ENCODE measurements at regions not wholly inside any gene's neighbourhood (a gene's known extent, or its start where the extent isn't known, plus 50 kb on each side); places are given as distances from the start of the nearest gene placed in this dataset.

DNA sequence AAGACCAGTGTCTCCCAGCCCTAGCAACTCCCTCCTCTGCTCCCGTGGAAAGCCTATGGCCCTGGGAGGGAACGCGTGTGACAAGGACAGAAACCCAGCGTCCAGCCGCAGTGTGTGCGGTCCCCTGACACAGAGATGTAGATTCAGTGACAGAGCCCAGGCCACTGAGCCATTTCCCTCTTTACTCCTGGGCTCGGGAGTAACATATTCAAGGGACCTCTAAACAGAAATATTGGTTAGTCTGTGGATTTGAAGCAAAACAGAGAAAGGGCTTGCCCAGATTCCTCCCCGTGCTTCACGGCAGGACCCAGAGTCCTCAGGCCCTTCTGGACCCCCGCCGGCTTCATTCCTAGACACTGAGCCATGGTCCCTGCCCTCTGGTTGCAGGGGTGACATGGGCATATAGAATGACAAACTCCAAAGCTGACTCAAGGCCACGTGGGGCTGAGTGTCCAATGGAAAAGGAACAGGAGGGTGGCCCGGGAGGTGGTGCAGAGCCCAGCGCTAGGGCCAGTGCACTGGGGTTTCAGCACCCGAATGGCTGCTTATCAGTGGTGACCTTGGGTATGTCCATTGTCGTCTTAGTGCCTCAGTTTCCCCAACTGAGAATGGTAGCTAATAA, 248.2 kb downstream of the QKI start:
- DNase-seq, result no peak

DNA sequence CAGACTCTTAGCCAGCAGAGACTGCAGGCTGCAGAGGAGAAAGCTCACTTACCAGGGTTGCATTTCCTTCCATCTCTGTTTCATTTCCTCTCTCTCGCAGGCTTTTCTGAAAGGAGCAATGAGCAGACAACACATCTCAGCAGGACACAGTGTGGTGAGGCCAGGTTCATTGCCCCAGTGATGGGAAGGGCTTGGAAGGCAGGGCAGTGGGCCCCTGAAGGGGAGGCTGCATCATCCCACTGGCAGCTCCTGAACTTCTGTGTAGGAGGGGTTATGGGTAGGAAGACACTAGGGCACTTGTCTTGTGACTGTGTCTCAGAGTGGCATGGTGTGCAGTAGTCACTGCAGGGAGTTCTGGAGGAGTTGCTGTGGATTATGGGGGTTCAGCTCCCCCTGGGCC, 246.8 kb downstream of the QKI start:
- DNase-seq, result no peak

DNA sequence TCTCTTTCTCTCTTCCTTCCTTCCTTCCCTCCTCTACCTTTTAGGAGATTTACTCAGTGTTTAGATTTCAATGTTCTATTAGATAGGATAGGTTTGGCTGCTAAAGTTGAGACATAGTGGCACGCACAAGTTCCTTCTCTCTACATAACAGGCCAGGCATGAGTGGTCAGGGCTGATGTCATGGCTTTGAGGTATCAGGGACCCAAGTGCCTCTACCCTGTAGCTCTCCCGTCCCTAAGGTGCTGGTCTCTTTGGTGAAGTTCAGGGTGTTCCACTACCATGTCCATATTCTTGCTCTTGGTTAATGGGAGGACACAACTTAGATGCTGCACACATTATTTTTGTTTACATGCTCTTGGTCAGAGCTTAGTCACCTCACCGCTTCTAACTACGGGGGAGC, 245.3 kb downstream of the QKI start:
- no peak for DNase-seq

DNA sequence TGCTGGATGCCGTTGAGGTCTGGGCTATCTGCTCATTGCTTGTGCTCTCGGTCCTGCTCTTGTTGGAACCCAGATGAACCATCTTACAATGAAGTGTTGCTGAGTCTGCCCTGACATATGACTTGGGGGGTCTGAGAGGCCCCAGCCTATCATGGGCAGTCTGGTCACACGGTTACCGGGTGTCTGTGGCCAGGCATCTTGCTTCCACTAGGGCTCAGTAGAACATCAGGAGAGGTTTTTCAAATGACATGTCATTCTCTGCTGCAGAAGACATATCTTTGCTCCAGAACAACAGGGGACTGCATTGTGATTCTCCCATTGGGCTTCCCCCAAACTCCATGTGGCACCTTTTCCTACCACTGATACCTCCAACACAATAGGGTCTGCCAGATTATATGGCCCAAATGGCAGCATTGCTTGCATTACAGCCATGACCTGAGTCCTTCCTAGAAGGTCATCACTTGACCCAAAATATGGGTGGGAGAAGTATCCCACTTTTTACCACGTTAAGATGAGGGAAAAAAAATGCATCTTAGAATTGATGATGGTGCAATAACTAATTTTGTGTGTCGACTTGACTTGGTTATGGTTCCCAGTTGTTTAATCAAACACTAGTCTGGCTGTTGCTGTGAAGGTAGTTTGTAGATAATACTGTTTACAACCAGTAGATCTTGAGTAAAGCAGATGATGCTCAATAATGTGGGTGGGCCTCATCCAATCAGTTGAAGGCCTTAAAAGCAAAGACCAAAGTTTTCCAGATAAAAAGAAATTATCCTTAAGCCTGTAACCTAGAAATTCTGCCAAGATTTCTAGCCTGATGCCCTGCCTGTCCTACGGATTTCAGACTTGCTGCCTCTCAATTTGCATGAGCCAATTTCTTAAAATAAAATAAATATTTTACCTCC, 241.0 kb downstream of the QKI start:
- DNase-seq, result no peak

DNA sequence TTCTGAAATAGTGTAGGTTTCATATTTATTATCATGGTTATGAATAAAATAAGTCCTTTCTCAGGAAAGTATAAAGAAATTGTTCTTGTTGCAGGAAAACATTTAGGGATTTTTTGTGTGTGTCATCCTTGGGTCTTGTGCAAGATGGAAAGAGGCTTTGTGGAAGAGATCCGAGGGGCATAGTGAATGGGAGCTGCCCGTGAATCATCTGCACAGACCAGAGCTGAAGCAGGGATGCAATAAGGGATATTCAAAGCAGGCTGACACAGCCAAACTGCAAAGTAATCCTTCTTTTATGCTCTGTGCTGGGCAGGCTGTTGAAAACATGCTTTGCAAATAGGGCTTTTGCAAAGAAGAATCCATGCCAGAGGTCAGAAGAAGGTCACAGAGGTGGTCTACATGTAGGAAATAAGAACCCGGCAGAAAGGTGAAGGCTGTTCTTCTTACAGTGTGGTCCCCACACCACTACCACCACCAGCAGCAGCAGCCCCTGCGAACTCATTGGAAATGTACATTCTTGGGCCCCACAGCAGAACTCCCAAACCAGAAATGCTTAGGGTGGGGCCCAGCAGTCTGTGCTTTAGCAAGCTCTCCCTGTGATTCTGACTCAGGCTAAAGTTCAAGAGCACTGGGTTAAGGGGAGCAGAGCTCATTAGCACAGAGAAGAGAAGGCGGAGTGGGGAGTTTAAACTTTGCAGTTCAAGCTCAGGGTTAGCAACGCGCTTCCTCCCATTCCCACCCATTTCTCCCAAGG, 237.6 kb downstream of the QKI start:
- DNase-seq, result no peak

DNA sequence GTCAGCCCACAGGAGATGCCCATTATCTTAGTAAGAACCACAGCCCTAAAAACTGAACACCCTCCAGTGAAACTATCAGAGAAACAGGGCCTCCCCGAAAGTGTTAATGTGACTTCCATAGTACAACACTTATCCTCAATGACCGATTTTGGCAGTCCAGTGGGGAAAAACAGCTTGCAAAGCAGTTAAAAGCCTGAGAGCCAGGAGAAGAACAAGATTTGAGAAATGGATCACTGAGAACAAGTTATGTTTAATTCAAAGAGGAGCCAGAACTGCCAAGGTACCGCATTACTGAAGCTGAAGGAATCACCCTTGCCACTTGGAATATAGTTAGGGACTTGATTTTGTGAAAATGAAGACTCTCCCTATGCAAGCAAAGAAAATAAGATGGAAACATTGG, 236.9 kb downstream of the QKI start:
- DNase-seq, result no peak

DNA sequence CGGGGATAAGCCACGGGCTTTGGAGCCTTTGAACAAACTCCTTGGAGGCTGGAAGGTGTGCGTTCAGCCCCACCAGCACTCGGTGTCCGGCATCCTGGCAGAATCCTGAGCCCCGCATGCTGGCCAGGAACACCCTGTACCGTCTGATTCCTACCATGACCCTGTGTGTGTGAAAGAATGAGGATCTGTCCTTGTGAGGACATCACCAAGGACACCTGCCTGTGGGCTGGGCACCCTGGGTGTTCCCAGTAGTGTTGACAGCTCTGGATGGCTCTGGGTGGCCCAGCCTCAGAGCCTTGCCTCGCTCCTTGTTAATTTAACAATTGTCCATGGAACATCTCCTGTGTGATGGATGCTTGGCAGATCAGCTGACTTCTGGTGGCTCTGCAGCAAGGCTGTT, 234.3 kb downstream of the QKI start:
- DNase-seq, result no peak

DNA sequence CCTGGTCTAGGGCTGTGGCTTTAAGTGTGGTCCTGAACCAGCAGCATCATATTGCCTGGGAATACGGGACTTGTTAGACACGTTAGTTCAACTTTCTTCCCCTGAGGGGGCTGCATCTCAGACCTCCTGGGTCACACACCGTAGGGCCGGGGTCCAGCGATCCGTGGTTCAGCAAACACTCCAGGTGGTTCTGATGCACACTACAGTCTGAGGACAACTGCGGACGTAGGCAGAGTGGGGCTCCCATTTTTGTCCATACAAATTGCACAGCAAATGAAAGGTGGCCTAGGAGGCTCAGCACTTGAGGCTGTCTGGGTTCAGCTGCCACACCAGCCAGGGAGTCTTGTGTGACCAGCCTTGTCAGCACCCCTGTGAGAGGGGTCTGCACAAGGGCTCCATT, 233.1 kb downstream of the QKI start:
- DNase-seq, result no peak

DNA sequence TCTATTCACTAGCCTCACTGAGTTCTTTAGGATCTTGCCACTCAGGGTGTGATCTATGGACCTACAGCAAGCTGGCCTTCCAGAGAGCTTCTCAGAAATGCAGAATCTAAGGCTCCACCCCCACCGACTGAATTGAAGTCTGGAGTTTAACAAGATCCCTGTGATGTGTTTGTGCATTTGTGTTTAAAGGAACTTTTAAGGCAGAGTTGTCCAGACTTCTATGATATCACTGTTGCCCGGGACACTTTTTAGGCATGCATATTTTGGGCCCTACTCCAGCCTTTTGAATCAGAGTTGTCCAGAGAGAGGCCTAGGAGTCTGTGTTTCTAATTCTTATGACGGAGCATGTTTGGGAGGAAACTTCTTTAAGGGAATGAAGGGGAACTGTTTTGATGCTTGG, 232.3 kb downstream of the QKI start:
- DNase-seq, result no peak

DNA sequence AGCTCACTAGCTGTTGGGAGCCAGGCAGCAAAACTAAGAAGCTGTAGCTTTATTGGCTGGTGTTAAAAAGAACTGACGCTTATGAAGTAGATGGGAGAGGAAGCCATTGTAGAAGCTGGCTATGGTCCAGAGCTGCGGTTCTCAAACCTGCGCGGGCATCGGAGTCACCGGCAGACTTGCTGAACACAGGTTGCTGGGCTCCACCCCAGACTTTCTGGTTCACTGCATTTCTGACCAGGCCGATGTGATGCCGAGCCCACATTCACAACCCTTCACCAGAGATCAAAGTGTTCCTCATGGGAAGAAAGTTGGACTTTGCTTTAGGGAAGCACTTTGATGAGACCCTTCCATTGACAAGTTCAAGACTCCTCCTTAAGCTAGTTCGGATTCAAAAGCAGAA, 231.6 kb downstream of the QKI start:
- no peak for DNase-seq

DNA sequence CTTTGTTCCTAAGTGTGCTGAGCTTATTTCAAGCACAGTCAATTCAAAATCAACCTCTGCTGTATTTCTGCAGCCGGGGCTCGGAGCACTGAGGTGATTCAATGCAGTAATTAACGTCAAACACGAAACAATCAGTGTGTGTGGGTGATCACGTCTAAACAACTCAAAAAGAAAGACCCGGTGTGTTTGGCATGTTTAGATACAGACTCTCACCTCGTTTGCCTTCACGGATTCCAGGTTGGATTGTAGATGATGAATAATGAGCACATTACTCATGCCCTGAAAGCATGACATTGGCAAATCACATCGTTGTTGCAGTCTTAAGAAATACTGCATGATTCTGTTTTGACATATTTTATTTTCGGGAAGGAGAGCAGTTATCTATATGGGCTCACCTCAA, 231.0 kb downstream of the QKI start:
- no peak for DNase-seq

DNA sequence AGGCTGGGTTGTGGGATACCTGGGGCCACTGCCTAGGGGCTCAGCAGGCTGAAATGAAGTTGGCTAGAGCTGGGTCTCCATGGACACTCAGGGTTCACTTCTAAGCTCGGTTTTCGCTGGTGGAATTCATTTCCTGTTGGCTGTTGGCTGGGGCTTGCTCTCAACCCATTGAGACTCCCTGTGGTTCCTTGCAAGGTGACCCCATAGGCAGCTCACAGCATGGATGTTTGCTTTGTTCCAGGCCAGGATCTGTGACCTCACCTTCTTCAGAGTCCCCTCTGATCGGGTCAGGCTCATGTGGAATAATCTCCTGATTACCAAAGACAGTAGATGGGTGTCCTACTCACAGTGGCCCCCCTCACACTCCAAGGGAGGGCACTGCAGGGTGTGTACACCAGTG, 229.3 kb downstream of the QKI start:
- DNase-seq, result no peak

DNA sequence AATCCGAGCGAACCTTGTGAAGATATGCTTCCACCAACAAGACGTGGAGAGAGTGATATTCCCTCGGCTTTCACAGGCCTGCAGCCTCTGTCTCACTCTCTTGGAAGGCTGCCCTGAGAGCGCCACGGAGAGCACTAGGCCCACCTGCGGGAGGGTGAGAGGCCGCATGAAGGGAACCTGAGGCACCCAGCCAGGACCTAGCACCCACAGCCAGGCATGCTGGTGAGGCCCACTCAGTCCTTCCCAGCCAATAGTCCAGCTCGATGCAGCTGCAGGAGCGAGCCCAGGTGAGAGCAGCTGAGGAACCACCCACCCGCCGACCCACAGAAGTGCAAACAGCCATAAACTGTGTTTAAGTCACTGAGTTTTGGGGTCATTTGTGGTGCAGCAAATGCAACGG, 227.2 kb downstream of the QKI start:
- DNase-seq, result no peak

DNA sequence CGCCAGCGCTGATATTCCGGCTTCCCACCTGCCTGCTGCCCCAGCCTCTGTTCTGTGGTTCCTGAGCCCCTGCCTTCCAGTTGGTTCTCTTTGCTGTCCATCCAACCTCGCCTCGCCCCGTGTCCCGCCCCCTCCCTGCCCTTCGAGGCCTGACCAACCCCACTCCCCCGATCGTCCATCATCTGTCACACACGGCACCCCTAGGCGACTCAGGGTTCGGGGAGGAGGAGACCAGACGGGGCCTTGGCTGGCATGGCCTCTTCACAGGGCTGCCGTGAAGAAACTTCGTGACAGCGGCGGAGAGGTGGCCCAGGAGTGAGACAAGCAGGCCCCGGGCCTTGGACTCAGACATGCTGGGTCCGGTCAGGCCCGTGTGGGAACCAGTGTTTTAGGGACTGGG, 226.1 kb downstream of the QKI start:
- no peak for DNase-seq

DNA sequence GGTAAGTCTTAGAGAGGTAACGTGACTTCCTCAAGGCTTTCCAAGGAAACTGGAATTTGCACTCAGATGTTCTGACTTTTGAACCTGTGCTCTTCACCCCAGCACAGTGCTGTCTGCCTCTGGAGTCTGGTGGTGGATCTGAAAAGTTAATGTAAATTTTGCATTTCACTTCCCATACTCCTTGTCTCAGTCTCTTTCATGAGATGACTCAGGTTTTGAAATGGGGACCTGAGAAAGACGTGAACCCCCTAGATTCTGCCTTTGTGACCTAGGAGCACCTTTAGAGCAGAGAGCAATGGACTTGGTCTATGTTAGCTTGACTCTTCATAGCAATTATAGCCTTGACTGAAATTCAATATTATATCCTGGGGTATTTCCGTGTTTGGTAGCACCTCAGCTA, 223.0 kb downstream of the QKI start:
- DNase-seq, result no peak

DNA sequence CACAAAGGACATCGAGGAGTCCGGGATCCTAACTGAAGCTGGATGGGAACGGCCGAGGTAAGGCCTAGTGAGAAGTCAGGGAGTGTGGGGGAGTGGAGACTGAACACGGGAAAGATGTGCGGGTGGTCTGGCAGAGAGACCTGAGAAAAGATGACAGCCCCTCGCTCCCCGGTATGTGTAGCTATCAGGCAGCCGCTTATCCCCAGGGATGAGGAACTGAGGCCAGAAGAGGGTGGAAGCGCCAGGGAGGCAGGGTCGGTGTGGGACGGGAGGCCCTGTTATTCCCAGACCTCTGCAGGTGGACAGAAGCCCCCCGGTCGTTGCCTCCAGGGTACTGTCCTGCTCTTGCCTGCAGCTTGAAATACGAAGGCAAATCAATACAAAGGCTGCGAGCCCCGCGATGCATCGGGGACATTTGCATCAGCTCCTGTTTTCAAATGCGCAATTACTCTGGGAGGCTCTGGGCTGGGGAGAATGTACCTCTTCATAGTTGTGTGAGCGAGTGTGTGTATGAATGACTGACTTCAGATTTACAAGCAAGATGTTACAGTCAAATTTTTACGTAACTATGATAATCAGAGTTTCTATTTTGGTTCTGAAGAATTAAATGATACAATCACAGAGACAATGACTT, 221.3 kb downstream of the QKI start:
- no peak for DNase-seq

DNA sequence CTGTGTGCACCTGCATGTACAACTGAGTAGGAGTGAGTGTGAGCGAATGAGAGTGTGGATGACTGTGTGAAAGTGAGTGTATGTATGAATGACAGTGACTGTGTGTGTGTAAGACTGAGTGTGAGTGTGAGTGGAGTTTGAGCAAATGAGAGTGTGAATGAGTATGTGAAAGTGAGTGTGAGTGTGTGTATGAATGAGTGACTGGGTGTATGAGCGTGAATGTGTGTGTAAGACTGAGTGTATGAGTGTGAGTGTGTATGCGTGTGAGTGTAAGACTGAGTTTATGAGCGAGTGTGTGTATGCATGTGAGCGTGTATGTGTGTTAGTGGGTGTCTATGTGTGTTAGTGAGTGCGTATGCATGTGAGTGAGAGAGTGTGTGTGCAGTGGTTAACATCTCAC, 220.8 kb downstream of the QKI start:
- DNase-seq, result no peak

DNA sequence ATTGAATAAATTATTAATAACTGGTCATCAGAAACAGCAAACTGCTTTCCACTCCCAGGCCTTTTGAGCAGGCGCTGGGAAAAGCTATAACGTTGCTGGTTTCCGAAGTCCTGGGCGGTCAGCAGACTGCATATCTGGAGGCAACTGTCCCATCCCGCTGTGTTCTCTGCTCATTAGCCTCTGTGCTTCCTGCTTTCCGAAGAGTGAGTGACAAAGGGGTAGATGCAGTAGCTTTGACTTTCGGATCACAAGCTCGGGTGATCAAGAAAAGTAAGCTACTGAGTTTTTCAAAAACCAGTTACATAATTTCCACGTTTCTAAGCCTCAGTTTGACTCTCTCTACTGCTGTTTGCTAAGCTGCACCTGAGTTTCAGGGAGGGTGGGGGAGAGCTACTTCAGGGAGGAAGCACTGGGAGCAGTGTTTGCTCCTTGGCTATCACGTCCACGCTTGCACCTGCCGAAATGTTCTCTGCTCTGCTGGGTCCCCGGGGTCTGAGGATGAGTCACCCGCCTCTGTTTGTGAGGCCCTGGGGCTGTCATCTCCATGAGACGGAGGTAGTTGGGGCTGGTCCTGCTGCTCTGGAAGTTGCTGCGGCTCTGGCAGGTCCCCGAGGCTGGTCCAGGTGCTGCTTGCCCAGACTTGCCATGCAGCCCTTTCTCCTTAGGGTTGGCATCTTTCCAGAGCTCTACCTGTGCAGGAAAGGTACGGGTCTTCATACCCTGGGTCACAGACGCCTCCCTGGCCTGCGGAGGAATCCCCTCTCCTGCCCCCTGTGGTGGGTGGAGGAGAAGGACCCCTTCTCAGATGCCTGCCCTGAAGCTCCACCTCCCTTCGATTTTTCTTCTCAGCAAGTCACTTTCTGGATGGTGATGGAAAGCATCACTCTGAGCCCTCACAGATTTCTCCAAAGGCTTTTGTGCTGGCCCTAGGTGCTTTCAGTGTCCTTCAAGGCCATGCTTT, 220.0 kb downstream of the QKI start:
- DNase-seq, result peak; percentile 48 to 74

DNA sequence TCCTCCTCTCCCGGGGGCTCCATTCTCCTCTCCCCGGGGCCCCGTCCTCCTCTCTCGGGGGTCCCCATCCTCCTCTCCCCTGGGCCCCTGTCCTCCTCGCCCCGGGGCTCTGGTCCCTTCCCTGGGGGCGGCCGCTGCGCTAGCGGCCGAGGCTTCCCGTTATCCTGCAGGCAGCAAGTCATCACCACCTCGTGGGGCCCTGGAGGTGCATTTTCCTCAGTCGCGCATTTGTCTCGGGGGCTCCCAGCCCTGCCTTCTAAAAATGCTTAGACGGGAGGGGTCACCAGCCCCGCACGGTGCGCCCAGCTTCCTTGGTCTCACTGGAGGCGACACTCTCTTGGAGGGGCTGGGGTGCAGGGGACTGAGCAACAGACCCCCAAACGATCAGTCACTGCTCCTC, 216.5 kb downstream of the QKI start:
- no peak for DNase-seq

DNA sequence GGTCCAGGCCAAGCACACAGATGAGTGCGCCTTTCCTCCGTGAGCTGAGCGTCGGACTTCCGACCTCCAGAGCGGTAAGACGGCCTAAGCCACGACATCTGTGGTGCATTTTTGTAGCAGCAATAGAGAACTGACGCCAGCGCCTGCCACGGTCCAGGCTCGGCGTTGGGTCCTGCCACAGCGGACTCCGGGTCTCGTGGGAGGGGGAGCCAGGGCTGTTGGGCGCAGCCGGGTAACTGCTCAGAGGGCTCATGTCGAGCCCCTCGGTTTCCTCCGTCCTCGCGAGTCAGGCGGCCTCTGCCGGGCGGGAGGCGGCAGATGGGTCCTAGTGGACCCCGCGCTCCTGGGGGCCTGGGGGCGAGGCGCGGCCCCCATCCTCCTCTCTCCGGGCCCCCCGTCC, 216.1 kb downstream of the QKI start:
- no peak for DNase-seq

DNA sequence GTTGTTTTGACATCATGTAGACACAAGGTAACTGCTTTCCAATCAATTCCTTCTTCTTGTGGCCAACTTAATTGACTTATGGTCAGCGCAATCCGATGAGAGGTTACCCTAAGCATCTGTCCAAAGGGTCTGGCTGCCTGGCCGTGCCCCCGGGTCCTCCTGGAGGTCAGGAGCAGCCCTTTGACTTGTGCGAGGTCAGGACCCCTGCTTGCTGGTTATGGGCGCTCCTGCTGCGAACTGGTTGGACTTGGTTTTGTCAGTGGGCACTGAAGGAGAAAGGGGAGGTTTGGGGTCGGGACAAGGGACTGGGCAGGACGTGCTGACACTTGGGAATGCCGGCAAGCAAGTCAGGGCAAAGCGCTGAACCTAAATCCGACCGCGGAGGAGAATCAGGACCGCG, 215.6 kb downstream of the QKI start:
- DNase-seq, result no peak

All from NCI-H2081 (cell line).